Amniotic epithelial cell (primary cell): ENCODE measurements at regions not wholly inside any gene's neighbourhood (a gene's known extent, or its start where the extent isn't known, plus 50 kb on each side); places are given as distances from the start of the nearest gene placed in this dataset.

Experiments
- DNase-seq: peaks from one replicate; pipeline ENCODE4 v3.0.0-alpha.2; 2010; ENCODE audit warnings: low read depth

- DNase-seq = no peak
Observed at GRCh38 chr2:150783015-150783414, 295.5 kb upstream of the RND3 start.

- DNase-seq = no peak
Observed at GRCh38 chr2:150782613-150783012, 295.1 kb upstream of the RND3 start.

- DNase-seq = peak; percentile 57
Observed at GRCh38 chr2:150781142-150781541, 293.7 kb upstream of the RND3 start.

GRCh38 chr2:150778828-150779227 lies 291.4 kb upstream of the RND3 start:
- DNase-seq = peak; percentile 69

- no peak for DNase-seq
Observed at GRCh38 chr2:150769421-150769820, 282.0 kb upstream of the RND3 start.

GRCh38 chr2:150767991-150768746 lies 280.7 kb upstream of the RND3 start:
- DNase-seq = peak; percentile 16

GRCh38 chr2:150762571-150762970 lies 275.1 kb upstream of the RND3 start:
- DNase-seq = no peak

GRCh38 chr2:150759531-150759930 lies 272.1 kb upstream of the RND3 start:
- DNase-seq = no peak

- DNase-seq = no peak
Observed at GRCh38 chr2:150759106-150759505, 271.6 kb upstream of the RND3 start.

GRCh38 chr2:150752229-150752628 lies 264.8 kb upstream of the RND3 start:
- DNase-seq = no peak

GRCh38 chr2:150750720-150751119 lies 263.3 kb upstream of the RND3 start:
- no peak for DNase-seq

- DNase-seq = no peak
Observed at GRCh38 chr2:150742094-150742493, 254.6 kb upstream of the RND3 start.

- no peak for DNase-seq
Observed at GRCh38 chr2:150735894-150736498, 248.5 kb upstream of the RND3 start.

GRCh38 chr2:150733051-150733618 lies 245.7 kb upstream of the RND3 start:
- DNase-seq = peak; percentile 17

GRCh38 chr2:150732491-150732890 lies 245.0 kb upstream of the RND3 start:
- no peak for DNase-seq

- DNase-seq = peak; percentile 76
Observed at GRCh38 chr2:150732064-150732463, 244.6 kb upstream of the RND3 start.

GRCh38 chr2:150729495-150729955 lies 242.1 kb upstream of the RND3 start:
- DNase-seq = no peak

- no peak for DNase-seq
Observed at GRCh38 chr2:150718280-150718679, 230.8 kb upstream of the RND3 start.

- peak; percentile 5 for DNase-seq
Observed at GRCh38 chr2:150716186-150716585, 228.7 kb upstream of the RND3 start.

- DNase-seq = no peak
Observed at GRCh38 chr2:150715501-150715900, 228.0 kb upstream of the RND3 start.

GRCh38 chr2:150710916-150711315 lies 223.4 kb upstream of the RND3 start:
- DNase-seq = no peak

- DNase-seq = no peak
Observed at GRCh38 chr2:150710041-150710440, 222.6 kb upstream of the RND3 start.

GRCh38 chr2:150706561-150706960 lies 219.1 kb upstream of the RND3 start:
- no peak for DNase-seq
